Skeletal muscle tissue (tissue), 3 donors: ENCODE measurements at regions not wholly inside any gene's neighbourhood (a gene's known extent, or its start where the extent isn't known, plus 50 kb on each side); places are given as distances from the start of the nearest gene placed in this dataset.
A peak's percentile ranks its signal among the peaks of the same experiment; 100 is the strongest.

ENCODE experiments used
- H3K27ac ChIP-seq: one replicate; pipeline ENCODE4 v1.7.0; 2013; ENCODE audit warnings: mild to moderate bottlenecking, low read depth, low read length, inconsistent platforms
- H3K27me3 ChIP-seq, 3 donors: one replicate each; pipeline ENCODE4 v1.7.0; 2013; ENCODE audit warnings: low read length in 3 of 3; ENCODE audit not compliant: control insufficient read depth in 3 of 3, insufficient read depth in 3 of 3
- H3K36me3 ChIP-seq, 3 donors: one replicate each; pipeline ENCODE4 v1.7.0; 2013; ENCODE audit warnings: low read length in 3 of 3; ENCODE audit not compliant: control insufficient read depth in 3 of 3, insufficient read depth in 3 of 3
- H3K4me1 ChIP-seq, 3 donors: one replicate each; pipeline ENCODE4 v1.7.0; 2013; ENCODE audit warnings: low read length in 3 of 3, mild to moderate bottlenecking in 3 of 3; ENCODE audit not compliant: control insufficient read depth in 3 of 3, insufficient read depth in 3 of 3
- H3K4me3 ChIP-seq, 3 donors: one replicate each; pipeline ENCODE4 v1.7.0; 2013; ENCODE audit warnings: low read length in 3 of 3
- H3K9ac ChIP-seq, 3 donors: one replicate each; pipeline ENCODE4 v1.7.0; 2013; ENCODE audit warnings: low read length in 3 of 3, mild to moderate bottlenecking in 3 of 3, moderate library complexity in 2 of 3, low read depth in 1 of 3
- H3K9me3 ChIP-seq, 3 donors: one replicate each; pipeline ENCODE4 v1.7.0; 2013; ENCODE audit warnings: low read length in 3 of 3; ENCODE audit not compliant: control insufficient read depth in 3 of 3
- donor health status: Osteomylitis.

- H3K4me3 ChIP-seq, result no peak overlapping the region
- no peak overlapping the region for H3K9ac ChIP-seq
- no peak overlapping the region for H3K27ac ChIP-seq
- no peaks in the 10 kb centered on the region for H3K9me3 ChIP-seq
- no peaks in the 10 kb centered on the region for H3K4me1 ChIP-seq
- H3K36me3 ChIP-seq, result no peaks in the 10 kb centered on the region
- no peaks in the 10 kb centered on the region for H3K27me3 ChIP-seq
Measured at GRCh38 chr13:53747825-53748224, 719.2 kb downstream of the OLFM4 start.

- Histone ChIP-seq H3K4me3 (no peak overlapping the region), H3K9me3 (no peaks in the 10 kb centered on the region), H3K9ac (no peak overlapping the region), H3K27ac (no peak overlapping the region), H3K36me3 (no peaks in the 10 kb centered on the region), H3K4me1 (no peaks in the 10 kb centered on the region), H3K27me3 (no peaks in the 10 kb centered on the region)
Measured at GRCh38 chr13:53749306-53749705, 720.7 kb downstream of the OLFM4 start.

- Histone ChIP-seq H3K4me1 (no peaks in the 10 kb centered on the region), H3K36me3 (no peaks in the 10 kb centered on the region), H3K27me3 (no peaks in the 10 kb centered on the region), H3K27ac (no peak overlapping the region), H3K4me3 (no peak overlapping the region), H3K9ac (no peak overlapping the region), H3K9me3 (peaks cover 0 to 6% (median 1%) of the 10 kb centered on the region in 3 donors)
Measured at GRCh38 chr13:53759016-53759415, 730.4 kb downstream of the OLFM4 start.

GRCh38 chr13:53775807-53776206 lies 747.2 kb downstream of the OLFM4 start:
- no peak overlapping the region for H3K27ac ChIP-seq
- no peak overlapping the region for H3K4me3 ChIP-seq
- no peaks in the 10 kb centered on the region for H3K9me3 ChIP-seq
- H3K9ac ChIP-seq, result no peak overlapping the region
- H3K4me1 ChIP-seq, result no peaks in the 10 kb centered on the region
- H3K36me3 ChIP-seq, result no peaks in the 10 kb centered on the region
- H3K27me3 ChIP-seq, result no peaks in the 10 kb centered on the region

GRCh38 chr13:53778937-53779336 lies 750.3 kb downstream of the OLFM4 start:
- H3K9ac ChIP-seq, result no peak overlapping the region
- H3K4me3 ChIP-seq, result no peak overlapping the region
- H3K4me1 ChIP-seq, result peaks cover 0 to 4% (median 3%) of the 10 kb centered on the region in 3 donors
- no peaks in the 10 kb centered on the region for H3K9me3 ChIP-seq
- no peaks in the 10 kb centered on the region for H3K36me3 ChIP-seq
- H3K27ac ChIP-seq, result no peak overlapping the region
- H3K27me3 ChIP-seq, result no peaks in the 10 kb centered on the region

- Histone ChIP-seq H3K4me1 (peaks cover 0 to 4% (median 3%) of the 10 kb centered on the region in 3 donors), H3K27me3 (peaks cover 0 to 6% (median 4%) of the 10 kb centered on the region in 3 donors), H3K9me3 (no peaks in the 10 kb centered on the region), H3K4me3 (no peak overlapping the region), H3K27ac (no peak overlapping the region), H3K9ac (no peak overlapping the region), H3K36me3 (no peaks in the 10 kb centered on the region)
Measured at GRCh38 chr13:53781941-53782340, 753.3 kb downstream of the OLFM4 start.

- H3K4me3 ChIP-seq, result peak overlapping the region; percentile 39 to 69 (median 67)
- peaks cover 0 to 6% (median 4%) of the 10 kb centered on the region in 3 donors for H3K27me3 ChIP-seq
- H3K9ac ChIP-seq, result peak overlapping the region in 2 of 3 donors; percentile 27 to 40
- H3K4me1 ChIP-seq, result peaks cover 0 to 4% (median 3%) of the 10 kb centered on the region in 3 donors
- no peaks in the 10 kb centered on the region for H3K36me3 ChIP-seq
- no peak overlapping the region for H3K27ac ChIP-seq
- H3K9me3 ChIP-seq, result no peaks in the 10 kb centered on the region
Measured at GRCh38 chr13:53782488-53782961, 753.9 kb downstream of the OLFM4 start.

- Histone ChIP-seq H3K4me3 (no peak overlapping the region), H3K27ac (no peak overlapping the region), H3K27me3 (peaks cover 0 to 6% (median 4%) of the 10 kb centered on the region in 3 donors), H3K4me1 (peaks cover 0 to 4% (median 3%) of the 10 kb centered on the region in 3 donors), H3K9me3 (no peaks in the 10 kb centered on the region), H3K36me3 (no peaks in the 10 kb centered on the region), H3K9ac (no peak overlapping the region)
Measured at GRCh38 chr13:53783471-53783870, 754.9 kb downstream of the OLFM4 start.

- H3K9me3 ChIP-seq, result no peaks in the 10 kb centered on the region
- no peak overlapping the region for H3K9ac ChIP-seq
- no peaks in the 10 kb centered on the region for H3K4me1 ChIP-seq
- H3K36me3 ChIP-seq, result no peaks in the 10 kb centered on the region
- no peak overlapping the region for H3K4me3 ChIP-seq
- H3K27ac ChIP-seq, result no peak overlapping the region
- H3K27me3 ChIP-seq, result peaks cover 0 to 6% (median 4%) of the 10 kb centered on the region in 3 donors
Measured at GRCh38 chr13:53788286-53788685, 759.7 kb downstream of the OLFM4 start.

- Histone ChIP-seq H3K27ac (no peak overlapping the region), H3K4me3 (no peak overlapping the region), H3K4me1 (no peaks in the 10 kb centered on the region), H3K9ac (no peak overlapping the region), H3K36me3 (no peaks in the 10 kb centered on the region), H3K27me3 (no peaks in the 10 kb centered on the region), H3K9me3 (no peaks in the 10 kb centered on the region)
Measured at GRCh38 chr13:53800011-53800410, 771.4 kb downstream of the OLFM4 start.
